NOMO-1 (cell line): ENCODE measurements at regions not wholly inside any gene's neighbourhood (a gene's known extent, or its start where the extent isn't known, plus 50 kb on each side); places are given as distances from the start of the nearest gene placed in this dataset.

Experiments used
- DNase-seq, 2 experiments: peaks; one replicate each; lab custom pipeline; 2025; ENCODE audit not compliant: unreplicated experiment in 2 of 2; lab: John Stamatoyannopoulos, UW

DNA sequence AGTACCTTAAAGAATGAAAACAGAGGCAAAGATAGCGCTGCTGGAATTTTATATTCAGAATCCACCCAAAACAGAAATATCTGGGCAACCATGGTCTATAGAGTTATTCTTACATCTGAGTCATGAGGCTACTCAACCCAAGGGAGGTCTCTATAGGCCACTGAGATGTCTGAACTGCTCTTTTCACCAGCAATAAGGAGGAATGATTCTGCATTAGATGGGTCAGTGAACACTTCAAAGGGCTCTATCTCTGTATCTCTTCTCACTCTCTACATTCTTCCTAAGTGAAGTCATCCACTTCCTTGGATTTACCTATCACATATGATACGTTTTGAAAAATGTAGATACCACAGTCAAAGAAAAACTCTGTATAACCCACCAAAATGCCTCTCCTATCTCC is 90.2 kb upstream of the NGF start:
- no peak for DNase-seq

DNA sequence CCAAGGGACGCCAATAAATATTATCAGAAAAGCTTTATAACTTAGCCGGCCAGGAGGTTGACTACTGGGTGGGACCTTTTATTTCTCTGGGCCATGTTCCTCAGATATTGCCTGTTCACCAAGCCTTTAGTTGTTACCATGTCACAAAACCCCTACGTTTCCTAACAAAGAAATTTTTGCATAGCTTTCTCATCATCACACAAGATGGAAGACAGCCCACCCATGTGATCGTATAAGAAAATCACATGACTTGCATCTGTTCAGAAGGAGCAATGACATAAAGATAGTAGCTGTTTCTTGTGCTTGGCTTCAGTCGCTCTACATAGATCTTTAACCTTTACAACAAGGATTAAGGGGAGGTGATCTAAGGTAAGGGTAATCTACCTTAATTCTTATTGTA is 88.9 kb upstream of the NGF start:
- DNase-seq: no peak

- DNase-seq: no peak
Observed at GRCh38 chr1:115426231-115426771, 88.3 kb upstream of the NGF start.

- DNase-seq: no peak
Observed at GRCh38 chr1:115425442-115425841, 87.4 kb upstream of the NGF start.

DNA sequence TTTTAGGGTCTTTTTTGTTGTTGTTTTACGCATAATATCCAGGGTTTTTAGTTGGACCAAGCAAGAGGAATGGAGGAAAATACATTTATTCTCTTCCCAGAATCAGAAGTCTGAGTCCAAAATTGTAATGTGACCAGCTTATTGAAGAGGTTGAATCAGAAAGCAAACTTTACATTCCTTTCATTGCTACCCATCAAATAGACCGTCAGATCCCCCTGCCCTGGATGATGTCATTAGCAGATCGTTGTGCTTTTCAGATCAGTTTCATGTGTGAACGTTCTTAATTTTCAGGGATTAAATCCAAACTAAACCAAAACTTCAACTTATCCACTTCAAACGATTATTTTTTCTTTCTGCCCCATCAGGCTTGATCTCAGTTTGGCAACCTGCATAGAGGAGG is 85.7 kb upstream of the NGF start:
- no peak for DNase-seq

GRCh38 chr1:115419571-115419970 is 81.5 kb upstream of the NGF start:
- no peak for DNase-seq

DNA sequence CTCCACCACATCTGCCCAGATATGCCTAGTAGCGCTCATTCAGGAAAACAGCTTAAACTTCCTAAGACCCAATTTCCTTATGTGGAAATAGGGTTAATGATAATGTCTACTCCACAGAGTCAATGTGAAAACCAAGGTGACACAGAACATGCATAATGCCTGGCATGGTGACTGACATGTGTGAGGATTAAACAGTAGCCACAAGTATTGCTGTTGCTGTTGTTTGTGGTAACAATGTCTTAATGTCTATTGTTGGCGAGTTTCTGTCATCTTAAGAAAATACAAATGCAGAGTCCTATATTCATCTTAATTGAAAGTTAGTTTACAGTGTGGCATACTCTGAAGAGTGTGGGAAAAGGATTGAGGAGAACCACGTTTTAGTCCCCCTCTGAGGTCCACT is 75.6 kb upstream of the NGF start:
- DNase-seq: no peak

GRCh38 chr1:115413208-115413607 is 75.2 kb upstream of the NGF start:
- DNase-seq: no peak

DNA sequence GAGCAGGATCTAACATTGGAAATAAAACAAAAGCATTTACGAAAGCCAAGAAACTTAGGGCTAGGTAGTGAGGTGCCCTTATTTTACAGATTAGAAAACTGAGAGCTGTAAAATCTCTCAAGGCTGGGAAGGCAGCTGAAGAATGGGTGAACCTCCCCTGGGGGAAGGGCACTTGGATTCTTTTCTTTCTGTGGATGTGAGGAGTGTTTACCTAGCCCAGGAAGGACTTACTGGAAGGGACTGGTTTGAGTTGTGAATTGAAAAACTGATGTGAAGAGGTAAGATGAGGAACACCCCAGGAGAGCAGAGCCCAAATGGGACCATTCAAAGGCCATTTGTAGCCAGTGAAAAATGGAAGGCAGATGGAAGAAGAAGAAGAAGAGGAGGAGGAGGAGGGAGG is 74.7 kb upstream of the NGF start:
- DNase-seq: no peak

GRCh38 chr1:115412286-115412685 is 74.2 kb upstream of the NGF start:
- DNase-seq: no peak

DNA sequence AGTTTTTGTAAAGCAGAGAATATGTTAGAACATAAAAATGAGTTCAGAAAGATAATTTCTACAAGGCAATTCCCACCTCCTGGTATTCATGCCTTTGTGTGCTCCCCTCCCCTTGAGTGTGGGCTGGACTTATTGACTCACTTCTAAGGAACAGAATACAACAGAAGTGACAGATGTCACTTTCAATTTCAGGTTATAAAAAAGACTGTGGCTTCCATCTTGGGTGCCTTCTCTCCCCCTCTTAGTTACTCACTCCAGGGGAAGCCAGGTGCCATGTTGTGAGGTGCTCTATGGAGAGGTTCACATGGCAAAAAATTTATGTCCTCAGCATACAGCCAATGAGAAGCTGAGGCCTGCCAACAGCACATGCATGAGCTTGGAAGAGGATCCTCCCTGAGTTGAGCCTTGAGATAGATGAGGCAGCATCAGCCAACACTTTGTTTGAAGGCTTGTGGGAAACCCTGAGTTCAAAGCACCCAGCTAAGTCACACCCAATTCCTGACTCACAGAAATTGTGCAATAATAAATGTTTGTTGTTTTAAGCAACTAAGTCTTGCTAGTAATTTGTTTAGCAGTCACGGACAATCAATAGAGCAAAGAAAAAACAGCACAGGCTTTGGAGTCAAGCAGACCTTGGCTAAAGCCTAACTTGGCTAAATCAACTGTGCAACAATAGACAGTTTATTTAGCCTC is 73.5 kb upstream of the NGF start:
- no peak for DNase-seq

- DNase-seq: no peak
Observed at GRCh38 chr1:115409094-115410015, 71.3 kb upstream of the NGF start.

- DNase-seq: no peak
Observed at GRCh38 chr1:115408533-115408932, 70.5 kb upstream of the NGF start.

GRCh38 chr1:115404911-115405310 is 66.9 kb upstream of the NGF start:
- DNase-seq: no peak

DNA sequence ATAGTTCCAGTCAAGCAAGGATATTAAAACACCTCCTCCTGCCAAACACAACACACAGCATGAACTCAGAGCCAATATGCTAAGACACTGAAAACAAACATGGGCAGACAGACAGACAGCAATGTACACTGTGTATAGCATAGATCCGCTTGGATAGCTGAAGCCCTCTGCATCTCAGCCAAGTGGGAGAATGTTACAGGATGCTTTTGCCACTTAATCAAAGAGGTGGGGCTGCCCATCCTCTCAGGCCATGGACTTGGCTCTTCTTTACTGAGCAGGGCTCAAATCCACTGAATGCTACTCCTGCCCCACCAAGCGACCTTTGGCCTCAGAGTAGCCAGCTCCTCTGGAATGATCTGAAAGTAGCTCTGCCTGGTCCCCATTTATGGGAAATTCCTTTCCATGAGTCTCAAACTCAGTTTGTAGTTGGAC is 64.7 kb upstream of the NGF start:
- no peak for DNase-seq

DNA sequence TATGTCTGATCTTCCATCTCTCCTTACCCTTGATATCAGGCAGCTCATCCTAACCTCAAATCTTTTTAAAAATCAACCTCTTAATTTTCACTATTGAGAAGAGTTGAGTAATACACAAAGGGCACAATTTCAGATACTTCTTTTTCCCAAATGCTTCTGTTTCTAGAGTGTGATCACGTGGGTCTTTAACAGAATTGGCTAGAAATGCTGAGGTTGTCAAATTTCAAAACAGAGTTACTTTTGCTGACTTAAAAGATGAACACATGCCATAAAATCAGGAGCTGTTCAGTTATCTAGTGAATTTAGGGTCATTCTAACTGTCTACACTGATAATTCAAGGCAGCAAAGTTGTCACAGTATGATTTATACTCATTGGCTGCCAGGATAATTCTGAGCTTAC is 63.6 kb upstream of the NGF start:
- no peak for DNase-seq

- no peak for DNase-seq
Observed at GRCh38 chr1:115400891-115401290, 62.8 kb upstream of the NGF start.

DNA sequence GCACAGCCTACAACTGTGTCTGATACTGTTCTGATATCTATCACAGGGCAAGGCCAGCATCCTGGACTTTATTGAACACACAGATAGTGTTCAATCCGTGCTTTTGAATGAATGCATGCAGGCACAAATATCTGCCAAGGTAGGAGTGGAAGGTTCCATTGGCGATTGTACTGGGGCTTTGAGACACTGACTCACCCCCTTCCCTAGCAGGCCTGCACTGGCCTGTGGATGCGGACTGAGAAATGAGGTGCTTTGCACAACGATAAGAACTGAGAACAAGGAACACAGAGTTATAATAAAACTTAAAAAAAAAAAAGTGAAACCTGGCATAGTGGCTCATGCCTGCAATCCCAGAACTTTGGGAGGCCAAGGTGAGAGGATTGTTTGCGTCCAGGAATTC is 62.4 kb upstream of the NGF start:
- no peak for DNase-seq

DNA sequence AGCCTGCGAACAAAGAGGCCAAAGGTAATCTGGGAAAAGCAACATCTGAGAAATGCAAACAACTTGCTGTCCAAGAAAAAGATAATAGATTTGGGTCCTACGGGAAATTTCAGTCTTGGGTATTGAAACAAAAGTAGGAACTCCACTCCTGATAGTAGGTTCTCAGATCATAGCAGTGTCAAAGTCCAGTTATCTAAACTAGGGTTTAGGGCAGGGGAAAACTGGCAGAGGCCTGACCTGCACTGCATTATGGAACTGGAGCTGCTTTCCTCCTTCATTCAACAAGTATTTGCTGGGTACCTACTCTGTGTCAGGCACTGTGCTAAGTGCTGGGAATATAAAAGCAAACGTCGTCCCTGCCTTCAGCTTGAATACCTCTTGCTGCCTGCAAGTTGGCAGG is 60.7 kb upstream of the NGF start:
- no peak for DNase-seq
